PC-9 (cell line): ENCODE measurements at regions not wholly inside any gene's neighbourhood (a gene's known extent, or its start where the extent isn't known, plus 50 kb on each side); places are given as distances from the start of the nearest gene placed in this dataset.

Source experiments
- EZH2 ChIP-seq: fragments of 200-600 bp; sonication (generic); IDR thresholded peaks from 2 replicates; pipeline ENCODE4 v1.8.0; 2017; ENCODE audit warnings: antibody characterized with exemption, low read depth
- TF ChIP-seq, protein P1 (sequence below): fragments of 200-600 bp; sonication (generic); conservative IDR thresholded peaks from 2 replicates; pipeline ENCODE4 v1.6.1; 2017; ENCODE audit warnings: mixed run types, antibody characterized with exemption, mild to moderate bottlenecking, moderate library complexity

DNA sequence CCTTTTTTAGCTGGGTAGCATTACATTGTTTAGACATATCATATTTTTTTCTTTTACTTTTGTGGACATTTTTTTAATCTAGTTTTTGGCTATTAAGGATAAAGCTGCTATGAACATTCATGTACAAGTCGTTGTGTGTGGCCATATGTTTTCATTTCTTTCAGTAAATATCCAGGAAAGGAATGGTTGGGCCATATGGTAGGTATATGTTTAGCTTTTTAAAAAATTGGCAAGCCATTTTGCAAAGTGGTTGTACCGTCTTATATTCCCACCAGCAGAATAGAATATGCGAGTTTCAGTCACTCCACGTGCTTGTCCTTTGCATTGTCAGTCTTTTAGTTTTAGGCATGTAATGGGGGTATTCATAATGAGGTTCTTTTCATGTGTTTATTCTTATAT lies 106.3 kb upstream of the NOX3 start:
- TF ChIP-seq, protein P1, sequence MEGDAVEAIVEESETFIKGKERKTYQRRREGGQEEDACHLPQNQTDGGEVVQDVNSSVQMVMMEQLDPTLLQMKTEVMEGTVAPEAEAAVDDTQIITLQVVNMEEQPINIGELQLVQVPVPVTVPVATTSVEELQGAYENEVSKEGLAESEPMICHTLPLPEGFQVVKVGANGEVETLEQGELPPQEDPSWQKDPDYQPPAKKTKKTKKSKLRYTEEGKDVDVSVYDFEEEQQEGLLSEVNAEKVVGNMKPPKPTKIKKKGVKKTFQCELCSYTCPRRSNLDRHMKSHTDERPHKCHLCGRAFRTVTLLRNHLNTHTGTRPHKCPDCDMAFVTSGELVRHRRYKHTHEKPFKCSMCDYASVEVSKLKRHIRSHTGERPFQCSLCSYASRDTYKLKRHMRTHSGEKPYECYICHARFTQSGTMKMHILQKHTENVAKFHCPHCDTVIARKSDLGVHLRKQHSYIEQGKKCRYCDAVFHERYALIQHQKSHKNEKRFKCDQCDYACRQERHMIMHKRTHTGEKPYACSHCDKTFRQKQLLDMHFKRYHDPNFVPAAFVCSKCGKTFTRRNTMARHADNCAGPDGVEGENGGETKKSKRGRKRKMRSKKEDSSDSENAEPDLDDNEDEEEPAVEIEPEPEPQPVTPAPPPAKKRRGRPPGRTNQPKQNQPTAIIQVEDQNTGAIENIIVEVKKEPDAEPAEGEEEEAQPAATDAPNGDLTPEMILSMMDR, result no peak
- no peak for TF ChIP-seq EZH2
